Spleen (tissue), 11 donors: ENCODE measurements at regions not wholly inside any gene's neighbourhood (a gene's known extent, or its start where the extent isn't known, plus 50 kb on each side); places are given as distances from the start of the nearest gene placed in this dataset.

Experiments used
- DNase-seq: peaks from one replicate; pipeline ENCODE4 v3.0.0-alpha.2; 2020
- H3K27ac ChIP-seq, 8 donors: fragments of 200-600 bp; sonication (generic) in 7 of 8; 1 replicate in 4 of 8; 2 replicates in 4 of 8; pipeline versions ENCODE4 v1.5.0 to v1.8.0; 2016 to 2021; ENCODE audit warnings: inconsistent platforms in 4 of 8, mild to moderate bottlenecking in 4 of 8, moderate library complexity in 1 of 8
- H3K27me3 ChIP-seq, 7 donors: fragments of 200-600 bp; sonication (generic) in 6 of 7; replicated peaks in 1 of 7; 1 replicate in 4 of 7; 2 replicates in 3 of 7; pipeline versions ENCODE4 v1.5.0 to v1.8.0; 2016 to 2021; ENCODE audit warnings: inconsistent platforms in 3 of 7, mild to moderate bottlenecking in 1 of 7
- H3K36me3 ChIP-seq, 6 donors: fragments of 200-600 bp; sonication (generic) in 5 of 6; 1 replicate in 4 of 6; 2 replicates in 2 of 6; pipeline versions ENCODE4 v1.5.0 to v1.8.0; 2016 to 2021; ENCODE audit warnings: inconsistent platforms in 2 of 6
- H3K4me1 ChIP-seq, 6 donors: fragments of 200-600 bp; sonication (generic) in 5 of 6; 1 replicate in 3 of 6; 2 replicates in 3 of 6; pipeline versions ENCODE4 v1.5.0 to v1.8.0; 2016 to 2021; ENCODE audit warnings: inconsistent platforms in 3 of 6
- H3K4me3 ChIP-seq, 8 donors: fragments of 200-600 bp; sonication (generic) in 7 of 8; 1 replicate in 4 of 8; 2 replicates in 4 of 8; pipeline versions ENCODE4 v1.5.0 to v1.8.0; 2016 to 2021; ENCODE audit warnings: inconsistent platforms in 4 of 8, mild to moderate bottlenecking in 4 of 8, moderate library complexity in 2 of 8
- H3K9me3 ChIP-seq, 8 donors: fragments of 200-600 bp; sonication (generic) in 7 of 8; 1 replicate in 4 of 8; 2 replicates in 4 of 8; pipeline versions ENCODE4 v1.5.0 to v1.8.0; 2016 to 2021; ENCODE audit warnings: inconsistent platforms in 4 of 8
- CTCF ChIP-seq, 11 experiments: fragments of 200-600 bp in 7 of 11; fragments of 450-650 bp in 4 of 11; sonication (generic) in 4 of 11; IDR thresholded peaks in 8 of 11; conservative IDR thresholded peaks in 3 of 11; 1 replicate in 7 of 11; 2 replicates in 4 of 11; pipeline versions ENCODE4 v1.4.0 to v1.8.0; 2016 to 2021; ENCODE audit warnings: antibody characterized with exemption in 11 of 11, inconsistent platforms in 4 of 11, mild to moderate bottlenecking in 1 of 11
- POLR2A ChIP-seq, 3 donors: fragments of 450-650 bp; IDR thresholded peaks; one replicate each; pipeline ENCODE4 v1.5.1; 2017; ENCODE audit warnings: antibody characterized with exemption in 3 of 3, mild to moderate bottlenecking in 1 of 3
- POLR2AphosphoS5 ChIP-seq, 3 donors: sonication (generic); formaldehyde crosslinking; IDR thresholded peaks; one replicate each; pipeline ENCODE4 v1.5.1; 2017; ENCODE audit warnings: antibody characterized with exemption in 3 of 3
- WGBS, 5 donors: extraction: QIAGEN DNeasy Blood & Tissue Kit in 3 of 5; methylation state at CpG; one replicate each; pipeline versions ENCODE4 v1.1.5 to v1.1.7; 2013 to 2018; 5-methylcytosine and 5-hydroxymethylcytosine counted together
- intact Hi-C: fragments of 100-400 bp; cut with DNase I; formaldehyde crosslinking; loops from one replicate; pipeline ENCODE4 v1.15.0; 2023; ENCODE audit warnings: low total_unique reads
- donor health status: healthy with polysubstance abuse.
- donor health status: DM: no; HTN: no; CAD: no; lungs with moderate emphysema.
- donor health status: DM: no; HTN: no; CAD: no.
- donor health status: Bipolar disorder and iron deficiency.
- donor health status: healthy.
- donor health status: DM: no; HTN: no; CAD: no.
- donor health status: DM: yes; HTN: yes; CAD: no.

- intact Hi-C loops: no loop called here
- H3K9me3 ChIP-seq: no peaks in the 10 kb centered on the region
- no peaks in the 10 kb centered on the region for H3K36me3 ChIP-seq
- no peaks in the 10 kb centered on the region for H3K27me3 ChIP-seq
- 0 to 69% (median 33%) methylated on average over 1 of the region's 1 CpG for WGBS, 5 donors
- H3K4me3 ChIP-seq: no peak overlapping the region
- DNase-seq: no peak
- no peaks in the 10 kb centered on the region for H3K4me1 ChIP-seq
- H3K27ac ChIP-seq: no peak overlapping the region
- TF ChIP-seq CTCF (IDR thresholded peaks at IDR 0.05 in 8 of 11, conservative IDR thresholded peaks at IDR 0.05 in 3 of 11) (no peak), POLR2A (IDR thresholded peaks at IDR 0.05) (no peak), POLR2AphosphoS5 (IDR thresholded peaks at IDR 0.05) (no peak)
Observed at GRCh38 chr4:117420948-117421347, 335.6 kb upstream of the TRAM1L1 start.

- H3K36me3 ChIP-seq: no peaks in the 10 kb centered on the region
- TF ChIP-seq POLR2AphosphoS5 (IDR thresholded peaks at IDR 0.05): no peak
- no peak for TF ChIP-seq CTCF (IDR thresholded peaks at IDR 0.05 in 8 of 11, conservative IDR thresholded peaks at IDR 0.05 in 3 of 11)
- intact Hi-C loops: no loop called here
- no peak for DNase-seq
- H3K4me3 ChIP-seq: no peak overlapping the region
- no peaks in the 10 kb centered on the region for H3K27me3 ChIP-seq
- no peaks in the 10 kb centered on the region for H3K9me3 ChIP-seq
- H3K27ac ChIP-seq: no peak overlapping the region
- WGBS, 5 donors: 52 to 59% (median 55%) methylated on average over 4 of the region's 4 CpGs
- no peaks in the 10 kb centered on the region for H3K4me1 ChIP-seq
Observed at GRCh38 chr4:117421706-117422105, 336.3 kb upstream of the TRAM1L1 start.

- H3K36me3 ChIP-seq: no peaks in the 10 kb centered on the region
- no peak overlapping the region for H3K4me3 ChIP-seq
- no peak for DNase-seq
- H3K27ac ChIP-seq: no peak overlapping the region
- H3K4me1 ChIP-seq: no peaks in the 10 kb centered on the region
- H3K9me3 ChIP-seq: no peaks in the 10 kb centered on the region
- 88 to 96% (median 91%) methylated on average over 5 of the region's 5 CpGs for WGBS, 5 donors
- intact Hi-C loops: no loop called here
- H3K27me3 ChIP-seq: no peaks in the 10 kb centered on the region
- no peak for TF ChIP-seq CTCF (IDR thresholded peaks at IDR 0.05 in 8 of 11, conservative IDR thresholded peaks at IDR 0.05 in 3 of 11)
- TF ChIP-seq POLR2AphosphoS5 (IDR thresholded peaks at IDR 0.05): no peak
- TF ChIP-seq POLR2A (IDR thresholded peaks at IDR 0.05): no peak
Observed at GRCh38 chr4:117422297-117422696, 336.9 kb upstream of the TRAM1L1 start.

GRCh38 chr4:117425636-117426035, 340.3 kb upstream of the TRAM1L1 start:
- Histone ChIP-seq H3K9me3 (peaks cover 0 to 8% (median 0%) of the 10 kb centered on the region in 8 donors), H3K4me3 (no peak overlapping the region), H3K27ac (no peak overlapping the region), H3K27me3 (no peaks in the 10 kb centered on the region), H3K36me3 (no peaks in the 10 kb centered on the region), H3K4me1 (no peaks in the 10 kb centered on the region)
- no peak for DNase-seq
- intact Hi-C loops: no loop called here
- TF ChIP-seq POLR2AphosphoS5 (IDR thresholded peaks at IDR 0.05) (no peak), CTCF (IDR thresholded peaks at IDR 0.05 in 8 of 11, conservative IDR thresholded peaks at IDR 0.05 in 3 of 11) (no peak), POLR2A (IDR thresholded peaks at IDR 0.05) (no peak)
